ENCODE measurements at regions not wholly inside any gene's neighbourhood (a gene's known extent, or its start where the extent isn't known, plus 50 kb on each side); places are given as distances from the start of the nearest gene placed in this dataset.

DNA sequence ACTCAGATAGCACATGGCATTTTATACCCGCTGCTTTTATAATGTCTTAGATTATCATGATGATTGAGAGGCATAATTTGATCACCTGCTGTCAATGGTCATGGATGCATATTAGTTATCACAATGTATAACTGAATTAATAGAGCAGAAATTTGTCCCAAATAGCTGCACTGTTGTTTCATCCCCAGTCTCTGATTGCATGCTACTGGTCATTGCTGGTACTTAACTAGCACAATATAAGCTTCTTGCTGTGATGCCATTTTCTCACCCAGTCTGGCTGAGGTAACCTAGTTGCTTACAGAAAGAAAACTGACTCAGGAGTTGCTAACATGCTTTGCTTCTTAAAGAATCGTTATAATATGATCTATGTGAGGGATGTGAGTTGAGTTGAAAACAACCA lies 76.8 kb upstream of the PLEKHA5 start:
- TF ChIP-seq RARB (CRISPR knock-in tag; IDR thresholded peaks at IDR 0.05) (no peak), ARNTL (CRISPR knock-in tag; IDR thresholded peaks at IDR 0.05; ENCODE audit: borderline replicate concordance, low read depth) (no peak), ESRRG (CRISPR knock-in tag; IDR thresholded peaks at IDR 0.05) (no peak), BACH2 (CRISPR knock-in tag; IDR thresholded peaks at IDR 0.05; ENCODE audit: borderline replicate concordance) (no peak), PPARA (CRISPR knock-in tag; IDR thresholded peaks at IDR 0.05; ENCODE audit: borderline replicate concordance) (no peak), GLIS3 (CRISPR knock-in tag; IDR thresholded peaks at IDR 0.05) (no peak), ZFP3 (CRISPR knock-in tag; IDR thresholded peaks at IDR 0.05) (no peak), CSRNP3 (CRISPR knock-in tag; IDR thresholded peaks at IDR 0.05) (no peak), ISL1 (CRISPR knock-in tag; IDR thresholded peaks at IDR 0.05) (no peak), ZNF8 (CRISPR knock-in tag; IDR thresholded peaks at IDR 0.05) (no peak), SNAI2 (CRISPR knock-in tag; IDR thresholded peaks at IDR 0.05) (no peak)
- TF ChIP-seq, protein P1, sequence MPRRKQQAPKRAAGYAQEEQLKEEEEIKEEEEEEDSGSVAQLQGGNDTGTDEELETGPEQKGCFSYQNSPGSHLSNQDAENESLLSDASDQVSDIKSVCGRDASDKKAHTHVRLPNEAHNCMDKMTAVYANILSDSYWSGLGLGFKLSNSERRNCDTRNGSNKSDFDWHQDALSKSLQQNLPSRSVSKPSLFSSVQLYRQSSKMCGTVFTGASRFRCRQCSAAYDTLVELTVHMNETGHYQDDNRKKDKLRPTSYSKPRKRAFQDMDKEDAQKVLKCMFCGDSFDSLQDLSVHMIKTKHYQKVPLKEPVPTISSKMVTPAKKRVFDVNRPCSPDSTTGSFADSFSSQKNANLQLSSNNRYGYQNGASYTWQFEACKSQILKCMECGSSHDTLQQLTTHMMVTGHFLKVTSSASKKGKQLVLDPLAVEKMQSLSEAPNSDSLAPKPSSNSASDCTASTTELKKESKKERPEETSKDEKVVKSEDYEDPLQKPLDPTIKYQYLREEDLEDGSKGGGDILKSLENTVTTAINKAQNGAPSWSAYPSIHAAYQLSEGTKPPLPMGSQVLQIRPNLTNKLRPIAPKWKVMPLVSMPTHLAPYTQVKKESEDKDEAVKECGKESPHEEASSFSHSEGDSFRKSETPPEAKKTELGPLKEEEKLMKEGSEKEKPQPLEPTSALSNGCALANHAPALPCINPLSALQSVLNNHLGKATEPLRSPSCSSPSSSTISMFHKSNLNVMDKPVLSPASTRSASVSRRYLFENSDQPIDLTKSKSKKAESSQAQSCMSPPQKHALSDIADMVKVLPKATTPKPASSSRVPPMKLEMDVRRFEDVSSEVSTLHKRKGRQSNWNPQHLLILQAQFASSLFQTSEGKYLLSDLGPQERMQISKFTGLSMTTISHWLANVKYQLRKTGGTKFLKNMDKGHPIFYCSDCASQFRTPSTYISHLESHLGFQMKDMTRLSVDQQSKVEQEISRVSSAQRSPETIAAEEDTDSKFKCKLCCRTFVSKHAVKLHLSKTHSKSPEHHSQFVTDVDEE (CRISPR knock-in tag; IDR thresholded peaks at IDR 0.05): no peak
- ATAC-seq: no peak

DNA sequence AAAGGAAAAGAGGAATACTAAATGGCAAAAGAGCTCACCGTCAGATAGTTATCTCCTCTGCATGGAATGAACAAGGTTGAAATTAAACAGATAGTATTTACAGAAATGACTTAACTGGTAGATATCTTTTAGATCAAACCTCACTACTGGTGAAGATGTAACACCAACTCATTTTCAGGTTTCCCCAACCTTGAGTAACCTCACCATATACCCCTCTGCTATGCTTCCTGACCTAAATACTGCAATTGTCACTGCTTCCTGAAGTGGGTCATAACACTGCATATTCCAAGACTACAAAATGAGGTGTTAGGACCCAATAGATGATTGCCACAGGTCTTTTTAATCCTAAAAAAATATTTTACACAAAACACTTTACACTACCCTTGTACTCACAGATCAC lies 76.3 kb upstream of the PLEKHA5 start:
- TF ChIP-seq ARNTL (CRISPR knock-in tag; IDR thresholded peaks at IDR 0.05; ENCODE audit: borderline replicate concordance, low read depth) (no peak), ESRRG (CRISPR knock-in tag; IDR thresholded peaks at IDR 0.05) (no peak), GLIS3 (CRISPR knock-in tag; IDR thresholded peaks at IDR 0.05) (no peak), ISL1 (CRISPR knock-in tag; IDR thresholded peaks at IDR 0.05) (no peak), TOX (CRISPR knock-in tag; IDR thresholded peaks at IDR 0.05; ENCODE audit: borderline replicate concordance) (no peak), ZNF565 (CRISPR knock-in tag; conservative IDR thresholded peaks at IDR 0.05; ENCODE audit: low read depth) (no peak)
- TF ChIP-seq, protein P2, sequence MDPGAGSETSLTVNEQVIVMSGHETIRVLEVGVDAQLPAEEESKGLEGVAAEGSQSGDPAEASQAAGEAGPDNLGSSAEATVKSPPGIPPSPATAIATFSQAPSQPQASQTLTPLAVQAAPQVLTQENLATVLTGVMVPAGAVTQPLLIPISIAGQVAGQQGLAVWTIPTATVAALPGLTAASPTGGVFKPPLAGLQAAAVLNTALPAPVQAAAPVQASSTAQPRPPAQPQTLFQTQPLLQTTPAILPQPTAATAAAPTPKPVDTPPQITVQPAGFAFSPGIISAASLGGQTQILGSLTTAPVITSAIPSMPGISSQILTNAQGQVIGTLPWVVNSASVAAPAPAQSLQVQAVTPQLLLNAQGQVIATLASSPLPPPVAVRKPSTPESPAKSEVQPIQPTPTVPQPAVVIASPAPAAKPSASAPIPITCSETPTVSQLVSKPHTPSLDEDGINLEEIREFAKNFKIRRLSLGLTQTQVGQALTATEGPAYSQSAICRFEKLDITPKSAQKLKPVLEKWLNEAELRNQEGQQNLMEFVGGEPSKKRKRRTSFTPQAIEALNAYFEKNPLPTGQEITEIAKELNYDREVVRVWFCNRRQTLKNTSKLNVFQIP (CRISPR knock-in tag; IDR thresholded peaks at IDR 0.05; ENCODE audit: borderline replicate concordance, low read depth): no peak
- TF ChIP-seq, protein P1 (CRISPR knock-in tag; IDR thresholded peaks at IDR 0.05): no peak
- no peak for ATAC-seq

DNA sequence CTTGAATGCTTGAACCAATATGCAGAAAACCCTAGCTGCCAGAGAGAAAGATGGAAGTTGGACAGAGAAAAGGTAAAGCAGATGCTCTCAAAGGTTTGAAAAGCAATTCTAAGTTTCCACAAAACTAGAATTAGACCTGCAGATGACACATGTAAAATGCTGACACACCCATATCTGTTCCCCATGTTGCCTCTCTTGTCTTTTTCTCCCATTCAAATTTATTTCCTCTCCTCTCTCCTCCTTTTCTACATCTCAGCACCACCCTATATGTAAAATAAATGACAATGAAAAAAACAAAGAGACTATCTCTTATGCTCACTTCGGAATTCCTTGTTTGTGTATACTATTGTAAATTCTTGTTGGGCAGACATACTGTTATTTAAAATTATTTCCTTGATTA lies 75.5 kb upstream of the PLEKHA5 start:
- TF ChIP-seq, protein P3, sequence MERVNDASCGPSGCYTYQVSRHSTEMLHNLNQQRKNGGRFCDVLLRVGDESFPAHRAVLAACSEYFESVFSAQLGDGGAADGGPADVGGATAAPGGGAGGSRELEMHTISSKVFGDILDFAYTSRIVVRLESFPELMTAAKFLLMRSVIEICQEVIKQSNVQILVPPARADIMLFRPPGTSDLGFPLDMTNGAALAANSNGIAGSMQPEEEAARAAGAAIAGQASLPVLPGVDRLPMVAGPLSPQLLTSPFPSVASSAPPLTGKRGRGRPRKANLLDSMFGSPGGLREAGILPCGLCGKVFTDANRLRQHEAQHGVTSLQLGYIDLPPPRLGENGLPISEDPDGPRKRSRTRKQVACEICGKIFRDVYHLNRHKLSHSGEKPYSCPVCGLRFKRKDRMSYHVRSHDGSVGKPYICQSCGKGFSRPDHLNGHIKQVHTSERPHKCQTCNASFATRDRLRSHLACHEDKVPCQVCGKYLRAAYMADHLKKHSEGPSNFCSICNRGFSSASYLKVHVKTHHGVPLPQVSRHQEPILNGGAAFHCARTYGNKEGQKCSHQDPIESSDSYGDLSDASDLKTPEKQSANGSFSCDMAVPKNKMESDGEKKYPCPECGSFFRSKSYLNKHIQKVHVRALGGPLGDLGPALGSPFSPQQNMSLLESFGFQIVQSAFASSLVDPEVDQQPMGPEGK (CRISPR knock-in tag; IDR thresholded peaks at IDR 0.05; ENCODE audit: borderline replicate concordance): no peak
- TF ChIP-seq ZNF565 (CRISPR knock-in tag; conservative IDR thresholded peaks at IDR 0.05; ENCODE audit: low read depth) (no peak), ISL1 (CRISPR knock-in tag; IDR thresholded peaks at IDR 0.05) (no peak), TOX (CRISPR knock-in tag; IDR thresholded peaks at IDR 0.05; ENCODE audit: borderline replicate concordance) (no peak), ESRRG (CRISPR knock-in tag; IDR thresholded peaks at IDR 0.05) (no peak), CSRNP3 (CRISPR knock-in tag; IDR thresholded peaks at IDR 0.05) (no peak), PPARA (CRISPR knock-in tag; IDR thresholded peaks at IDR 0.05; ENCODE audit: borderline replicate concordance) (no peak)
- ATAC-seq: no peak
